ENCODE measurements at regions not wholly inside any gene's neighbourhood (a gene's known extent, or its start where the extent isn't known, plus 50 kb on each side); places are given as distances from the start of the nearest gene placed in this dataset.

DNA sequence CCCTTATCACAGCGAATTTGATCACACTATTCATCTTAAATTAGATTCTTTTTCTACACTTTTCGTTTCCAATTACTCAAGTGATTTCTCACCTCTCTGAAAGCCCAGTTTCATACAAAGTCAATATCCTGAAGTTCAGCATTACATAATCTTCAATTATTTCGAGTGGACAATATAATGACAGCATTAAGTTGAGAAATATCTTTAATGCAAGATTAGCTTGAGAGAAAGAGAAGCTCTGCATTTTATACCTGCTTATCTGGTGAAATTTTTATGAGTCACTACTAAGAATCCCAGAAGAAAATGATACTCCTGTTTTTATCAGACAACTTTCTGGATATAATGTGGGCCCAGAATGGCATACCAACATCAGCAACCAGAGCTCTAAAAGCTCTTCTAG is 509.6 kb downstream of the KCNJ2 start:
- TF ChIP-seq ETV6 (CRISPR knock-in tag; IDR thresholded peaks at IDR 0.05) = no peak
- TF ChIP-seq RELA (CRISPR knock-in tag; IDR thresholded peaks at IDR 0.05; ENCODE audit: borderline replicate concordance) = no peak
- TF ChIP-seq, protein P1, sequence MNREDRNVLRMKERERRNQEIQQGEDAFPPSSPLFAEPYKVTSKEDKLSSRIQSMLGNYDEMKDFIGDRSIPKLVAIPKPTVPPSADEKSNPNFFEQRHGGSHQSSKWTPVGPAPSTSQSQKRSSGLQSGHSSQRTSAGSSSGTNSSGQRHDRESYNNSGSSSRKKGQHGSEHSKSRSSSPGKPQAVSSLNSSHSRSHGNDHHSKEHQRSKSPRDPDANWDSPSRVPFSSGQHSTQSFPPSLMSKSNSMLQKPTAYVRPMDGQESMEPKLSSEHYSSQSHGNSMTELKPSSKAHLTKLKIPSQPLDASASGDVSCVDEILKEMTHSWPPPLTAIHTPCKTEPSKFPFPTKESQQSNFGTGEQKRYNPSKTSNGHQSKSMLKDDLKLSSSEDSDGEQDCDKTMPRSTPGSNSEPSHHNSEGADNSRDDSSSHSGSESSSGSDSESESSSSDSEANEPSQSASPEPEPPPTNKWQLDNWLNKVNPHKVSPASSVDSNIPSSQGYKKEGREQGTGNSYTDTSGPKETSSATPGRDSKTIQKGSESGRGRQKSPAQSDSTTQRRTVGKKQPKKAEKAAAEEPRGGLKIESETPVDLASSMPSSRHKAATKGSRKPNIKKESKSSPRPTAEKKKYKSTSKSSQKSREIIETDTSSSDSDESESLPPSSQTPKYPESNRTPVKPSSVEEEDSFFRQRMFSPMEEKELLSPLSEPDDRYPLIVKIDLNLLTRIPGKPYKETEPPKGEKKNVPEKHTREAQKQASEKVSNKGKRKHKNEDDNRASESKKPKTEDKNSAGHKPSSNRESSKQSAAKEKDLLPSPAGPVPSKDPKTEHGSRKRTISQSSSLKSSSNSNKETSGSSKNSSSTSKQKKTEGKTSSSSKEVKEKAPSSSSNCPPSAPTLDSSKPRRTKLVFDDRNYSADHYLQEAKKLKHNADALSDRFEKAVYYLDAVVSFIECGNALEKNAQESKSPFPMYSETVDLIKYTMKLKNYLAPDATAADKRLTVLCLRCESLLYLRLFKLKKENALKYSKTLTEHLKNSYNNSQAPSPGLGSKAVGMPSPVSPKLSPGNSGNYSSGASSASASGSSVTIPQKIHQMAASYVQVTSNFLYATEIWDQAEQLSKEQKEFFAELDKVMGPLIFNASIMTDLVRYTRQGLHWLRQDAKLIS (CRISPR knock-in tag; IDR thresholded peaks at IDR 0.05; ENCODE audit: borderline replicate concordance) = no peak
- TF ChIP-seq SP1 (CRISPR knock-in tag; conservative IDR thresholded peaks at IDR 0.05) = no peak
- TF ChIP-seq, protein P2, sequence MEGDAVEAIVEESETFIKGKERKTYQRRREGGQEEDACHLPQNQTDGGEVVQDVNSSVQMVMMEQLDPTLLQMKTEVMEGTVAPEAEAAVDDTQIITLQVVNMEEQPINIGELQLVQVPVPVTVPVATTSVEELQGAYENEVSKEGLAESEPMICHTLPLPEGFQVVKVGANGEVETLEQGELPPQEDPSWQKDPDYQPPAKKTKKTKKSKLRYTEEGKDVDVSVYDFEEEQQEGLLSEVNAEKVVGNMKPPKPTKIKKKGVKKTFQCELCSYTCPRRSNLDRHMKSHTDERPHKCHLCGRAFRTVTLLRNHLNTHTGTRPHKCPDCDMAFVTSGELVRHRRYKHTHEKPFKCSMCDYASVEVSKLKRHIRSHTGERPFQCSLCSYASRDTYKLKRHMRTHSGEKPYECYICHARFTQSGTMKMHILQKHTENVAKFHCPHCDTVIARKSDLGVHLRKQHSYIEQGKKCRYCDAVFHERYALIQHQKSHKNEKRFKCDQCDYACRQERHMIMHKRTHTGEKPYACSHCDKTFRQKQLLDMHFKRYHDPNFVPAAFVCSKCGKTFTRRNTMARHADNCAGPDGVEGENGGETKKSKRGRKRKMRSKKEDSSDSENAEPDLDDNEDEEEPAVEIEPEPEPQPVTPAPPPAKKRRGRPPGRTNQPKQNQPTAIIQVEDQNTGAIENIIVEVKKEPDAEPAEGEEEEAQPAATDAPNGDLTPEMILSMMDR (IDR thresholded peaks at IDR 0.05) = no peak
- TF ChIP-seq, protein P3, sequence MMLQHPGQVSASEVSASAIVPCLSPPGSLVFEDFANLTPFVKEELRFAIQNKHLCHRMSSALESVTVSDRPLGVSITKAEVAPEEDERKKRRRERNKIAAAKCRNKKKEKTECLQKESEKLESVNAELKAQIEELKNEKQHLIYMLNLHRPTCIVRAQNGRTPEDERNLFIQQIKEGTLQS (CRISPR knock-in tag; conservative IDR thresholded peaks at IDR 0.05) = no peak
- TF ChIP-seq, protein P4, sequence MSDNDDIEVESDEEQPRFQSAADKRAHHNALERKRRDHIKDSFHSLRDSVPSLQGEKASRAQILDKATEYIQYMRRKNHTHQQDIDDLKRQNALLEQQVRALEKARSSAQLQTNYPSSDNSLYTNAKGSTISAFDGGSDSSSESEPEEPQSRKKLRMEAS (CRISPR knock-in tag; IDR thresholded peaks at IDR 0.05) = no peak
- TF ChIP-seq, protein P5, sequence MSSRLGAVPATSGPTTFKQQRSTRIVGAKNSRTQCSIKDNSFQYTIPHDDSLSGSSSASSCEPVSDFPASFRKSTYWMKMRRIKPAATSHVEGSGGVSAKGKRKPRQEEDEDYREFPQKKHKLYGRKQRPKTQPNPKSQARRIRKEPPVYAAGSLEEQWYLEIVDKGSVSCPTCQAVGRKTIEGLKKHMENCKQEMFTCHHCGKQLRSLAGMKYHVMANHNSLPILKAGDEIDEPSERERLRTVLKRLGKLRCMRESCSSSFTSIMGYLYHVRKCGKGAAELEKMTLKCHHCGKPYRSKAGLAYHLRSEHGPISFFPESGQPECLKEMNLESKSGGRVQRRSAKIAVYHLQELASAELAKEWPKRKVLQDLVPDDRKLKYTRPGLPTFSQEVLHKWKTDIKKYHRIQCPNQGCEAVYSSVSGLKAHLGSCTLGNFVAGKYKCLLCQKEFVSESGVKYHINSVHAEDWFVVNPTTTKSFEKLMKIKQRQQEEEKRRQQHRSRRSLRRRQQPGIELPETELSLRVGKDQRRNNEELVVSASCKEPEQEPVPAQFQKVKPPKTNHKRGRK (CRISPR knock-in tag; IDR thresholded peaks at IDR 0.05; ENCODE audit: borderline replicate concordance) = no peak
